GM23338 (cell line): ENCODE measurements at regions not wholly inside any gene's neighbourhood (a gene's known extent, or its start where the extent isn't known, plus 50 kb on each side); places are given as distances from the start of the nearest gene placed in this dataset.

Source experiments
- ATAC-seq: fragments of 200-7000 bp; cut with Tn5 transposase; 3 replicates; pipeline ENCODE4 v1.9.1; 2020
- DNase-seq: peaks from one replicate; pipeline ENCODE4 v3.0.0-alpha.2; 2015; ENCODE audit warnings: low spot score
- H2AFZ ChIP-seq: fragments of 200-600 bp; sonication (generic); 2 replicates; pipeline ENCODE4 v1.8.0; 2016; ENCODE audit warnings: antibody characterized with exemption, mild to moderate bottlenecking, moderate library complexity
- H3F3A ChIP-seq: fragments of 200-600 bp; sonication (generic); replicated peaks from 2 replicates; pipeline ENCODE4 v1.8.0; 2017; ENCODE audit warnings: antibody characterized with exemption, mixed run types, low read depth
- H3K27ac ChIP-seq: fragments of 200-600 bp; sonication (generic); 2 replicates; pipeline ENCODE4 v1.6.1; 2016; ENCODE audit warnings: low read depth
- H3K27me3 ChIP-seq: fragments of 200-600 bp; sonication (generic); 2 replicates; pipeline ENCODE4 v1.8.0; 2016; ENCODE audit warnings: mild to moderate bottlenecking, mixed run types, moderate library complexity; ENCODE audit not compliant: insufficient read depth
- H3K36me3 ChIP-seq: fragments of 200-600 bp; sonication (generic); 2 replicates; pipeline ENCODE4 v1.8.0; 2016; ENCODE audit warnings: mild to moderate bottlenecking; ENCODE audit not compliant: insufficient read depth
- H3K4me1 ChIP-seq: fragments of 200-600 bp; sonication (generic); 2 replicates; pipeline ENCODE4 v1.8.0; 2016; ENCODE audit warnings: mild to moderate bottlenecking, moderate library complexity; ENCODE audit not compliant: insufficient read depth
- H3K4me2 ChIP-seq: fragments of 200-600 bp; sonication (generic); 2 replicates; pipeline ENCODE4 v1.7.1; 2017; ENCODE audit warnings: mixed run types
- H3K4me3 ChIP-seq: fragments of 200-600 bp; sonication (generic); 2 replicates; pipeline ENCODE4 v1.6.1; 2016; ENCODE audit warnings: mixed run types
- H3K79me2 ChIP-seq: fragments of 200-600 bp; sonication (generic); replicated peaks from 2 replicates; pipeline ENCODE4 v1.8.0; 2017; ENCODE audit warnings: mild to moderate bottlenecking; ENCODE audit not compliant: insufficient read depth
- H3K9me2 ChIP-seq: fragments of 200-600 bp; sonication (generic); 2 replicates; pipeline ENCODE4 v1.8.0; 2017; ENCODE audit not compliant: insufficient read depth
- H4K20me1 ChIP-seq: fragments of 200-600 bp; sonication (generic); replicated peaks from 2 replicates; pipeline ENCODE4 v1.8.0; 2017; ENCODE audit warnings: mild to moderate bottlenecking; ENCODE audit not compliant: insufficient read depth
- H3K27ac Mint-ChIP-seq: 2 replicates; pipeline ENCODE4 v1.8.0; 2020; ENCODE audit warnings: inconsistent platforms, mild to moderate bottlenecking, moderate library complexity, mixed read lengths
- H3K27me3 Mint-ChIP-seq: 3 replicates; pipeline ENCODE4 v1.8.0; 2022; ENCODE audit warnings: low read depth, mild to moderate bottlenecking, moderate library complexity, mixed read lengths, inconsistent platforms; ENCODE audit not compliant: insufficient read depth, poor library complexity
- H3K36me3 Mint-ChIP-seq: 3 replicates; pipeline ENCODE4 v1.8.0; 2021; ENCODE audit warnings: low read depth, mild to moderate bottlenecking, inconsistent platforms, moderate library complexity, mixed read lengths
- H3K4me1 Mint-ChIP-seq: 3 replicates; pipeline ENCODE4 v1.8.0; 2020; ENCODE audit warnings: mild to moderate bottlenecking, inconsistent platforms, mixed read lengths
- H3K4me3 Mint-ChIP-seq: 3 replicates; pipeline ENCODE4 v1.8.0; 2021; ENCODE audit warnings: moderate library complexity, mild to moderate bottlenecking, inconsistent platforms, mixed read lengths
- H3K9me3 Mint-ChIP-seq: 3 replicates; pipeline ENCODE4 v1.8.0; 2020; ENCODE audit warnings: moderate library complexity, mild to moderate bottlenecking, inconsistent platforms, mixed read lengths
- CREB1 ChIP-seq: fragments of 250-450 bp; sonication (Bioruptor Pico); IDR thresholded peaks from 2 replicates; pipeline ENCODE4 v1.5.0; 2020; ENCODE audit warnings: low read depth, mild to moderate bottlenecking, moderate library complexity
- EZH2 ChIP-seq: fragments of 200-600 bp; sonication (generic); IDR thresholded peaks from one replicate; pipeline ENCODE4 v1.8.0; 2017; ENCODE audit warnings: antibody characterized with exemption, mild to moderate bottlenecking, low read depth; ENCODE audit not compliant: unreplicated experiment
- EZH2phosphoT487 ChIP-seq: fragments of 200-600 bp; sonication (generic); IDR thresholded peaks from one replicate; pipeline ENCODE4 v1.8.1; 2018; ENCODE audit warnings: antibody characterized with exemption; ENCODE audit not compliant: unreplicated experiment
- JUNB ChIP-seq: IDR thresholded peaks from one replicate; pipeline ENCODE4 v1.6.1; 2016; ENCODE audit warnings: antibody characterized with exemption; ENCODE audit not compliant: unreplicated experiment
- NANOG ChIP-seq: IDR thresholded peaks from 2 replicates; pipeline ENCODE4 v1.6.1; 2016; ENCODE audit warnings: antibody characterized with exemption, borderline replicate concordance
- POLR2AphosphoS5 ChIP-seq: IDR thresholded peaks from 2 replicates; pipeline ENCODE4 v1.6.1; 2016; ENCODE audit warnings: antibody characterized with exemption, low read depth
- STAT1 ChIP-seq: IDR thresholded peaks from one replicate; pipeline ENCODE4 v1.6.1; 2016; ENCODE audit warnings: antibody characterized with exemption; ENCODE audit not compliant: unreplicated experiment
- ZNF114 ChIP-seq: fragments of 250-450 bp; sonication (Bioruptor Pico); IDR thresholded peaks from 2 replicates; pipeline ENCODE4 v1.5.0; 2020; ENCODE audit warnings: mild to moderate bottlenecking, moderate library complexity
- ZNF331 ChIP-seq: fragments of 250-450 bp; sonication (Bioruptor Pico); IDR thresholded peaks from 2 replicates; pipeline ENCODE4 v1.5.0; 2020; ENCODE audit warnings: low read depth, mild to moderate bottlenecking, moderate library complexity
- ZNF462 ChIP-seq: fragments of 250-450 bp; sonication (Bioruptor Pico); IDR thresholded peaks from 2 replicates; pipeline ENCODE4 v1.5.0; 2020; ENCODE audit warnings: mild to moderate bottlenecking, moderate library complexity
- TF ChIP-seq, protein P1 (sequence below): IDR thresholded peaks from 2 replicates; pipeline ENCODE4 v1.6.1; 2016; ENCODE audit warnings: antibody characterized with exemption
- TF ChIP-seq, protein P2 (sequence below), 2 experiments: fragments of 200-600 bp in 1 of 2; sonication (generic) in 1 of 2; conservative IDR thresholded peaks; 2 replicates each; pipeline versions ENCODE4 v1.5.1 to v1.6.1; 2016 to 2017; ENCODE audit warnings: antibody characterized with exemption in 2 of 2, low read depth in 2 of 2, mild to moderate bottlenecking in 2 of 2, moderate library complexity in 1 of 2
- TF ChIP-seq, protein P3 (sequence below): IDR thresholded peaks from one replicate; pipeline ENCODE4 v1.6.1; 2018; ENCODE audit warnings: antibody characterized with exemption; ENCODE audit not compliant: unreplicated experiment

- no peak for ATAC-seq
- H3K27me3 Mint-ChIP-seq, result no peaks in the 10 kb centered on the region
- no peak overlapping the region for H3K4me2 ChIP-seq
- H3K36me3 Mint-ChIP-seq, result no peaks in the 10 kb centered on the region
- no peaks in the 10 kb centered on the region for H3K27me3 ChIP-seq
- H3K4me1 Mint-ChIP-seq, result no peaks in the 10 kb centered on the region
- H3K9me2 ChIP-seq, result peaks cover 6% of the 10 kb centered on the region; the same call in 1 of the 2 replicates
- DNase-seq, result no peak
- H3F3A ChIP-seq, result no peaks in the 10 kb centered on the region
- no peaks in the 10 kb centered on the region for H4K20me1 ChIP-seq
- no peaks in the 10 kb centered on the region for H3K36me3 ChIP-seq
- H2AFZ ChIP-seq, result no peak overlapping the region
- no peak overlapping the region for H3K4me3 Mint-ChIP-seq
- H3K9me3 Mint-ChIP-seq, result peaks cover 10% of the 10 kb centered on the region; the same call in 2 of the 3 replicates
- no peak overlapping the region for H3K27ac ChIP-seq
- no peaks in the 10 kb centered on the region for H3K79me2 ChIP-seq
- no peak overlapping the region for H3K27ac Mint-ChIP-seq
- no peak overlapping the region for H3K4me3 ChIP-seq
- TF ChIP-seq EZH2phosphoT487 (no peak), ZNF331 (CRISPR knock-in tag) (no peak), POLR2AphosphoS5 (no peak), EZH2 (no peak), ZNF462 (CRISPR knock-in tag) (no peak), ZNF114 (no peak), CREB1 (CRISPR knock-in tag) (no peak), STAT1 (no peak), JUNB (no peak), NANOG (no peak)
- TF ChIP-seq, protein P1, sequence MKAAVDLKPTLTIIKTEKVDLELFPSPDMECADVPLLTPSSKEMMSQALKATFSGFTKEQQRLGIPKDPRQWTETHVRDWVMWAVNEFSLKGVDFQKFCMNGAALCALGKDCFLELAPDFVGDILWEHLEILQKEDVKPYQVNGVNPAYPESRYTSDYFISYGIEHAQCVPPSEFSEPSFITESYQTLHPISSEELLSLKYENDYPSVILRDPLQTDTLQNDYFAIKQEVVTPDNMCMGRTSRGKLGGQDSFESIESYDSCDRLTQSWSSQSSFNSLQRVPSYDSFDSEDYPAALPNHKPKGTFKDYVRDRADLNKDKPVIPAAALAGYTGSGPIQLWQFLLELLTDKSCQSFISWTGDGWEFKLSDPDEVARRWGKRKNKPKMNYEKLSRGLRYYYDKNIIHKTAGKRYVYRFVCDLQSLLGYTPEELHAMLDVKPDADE, result no peak
- TF ChIP-seq, protein P2, sequence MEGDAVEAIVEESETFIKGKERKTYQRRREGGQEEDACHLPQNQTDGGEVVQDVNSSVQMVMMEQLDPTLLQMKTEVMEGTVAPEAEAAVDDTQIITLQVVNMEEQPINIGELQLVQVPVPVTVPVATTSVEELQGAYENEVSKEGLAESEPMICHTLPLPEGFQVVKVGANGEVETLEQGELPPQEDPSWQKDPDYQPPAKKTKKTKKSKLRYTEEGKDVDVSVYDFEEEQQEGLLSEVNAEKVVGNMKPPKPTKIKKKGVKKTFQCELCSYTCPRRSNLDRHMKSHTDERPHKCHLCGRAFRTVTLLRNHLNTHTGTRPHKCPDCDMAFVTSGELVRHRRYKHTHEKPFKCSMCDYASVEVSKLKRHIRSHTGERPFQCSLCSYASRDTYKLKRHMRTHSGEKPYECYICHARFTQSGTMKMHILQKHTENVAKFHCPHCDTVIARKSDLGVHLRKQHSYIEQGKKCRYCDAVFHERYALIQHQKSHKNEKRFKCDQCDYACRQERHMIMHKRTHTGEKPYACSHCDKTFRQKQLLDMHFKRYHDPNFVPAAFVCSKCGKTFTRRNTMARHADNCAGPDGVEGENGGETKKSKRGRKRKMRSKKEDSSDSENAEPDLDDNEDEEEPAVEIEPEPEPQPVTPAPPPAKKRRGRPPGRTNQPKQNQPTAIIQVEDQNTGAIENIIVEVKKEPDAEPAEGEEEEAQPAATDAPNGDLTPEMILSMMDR (conservative IDR thresholded peaks at IDR 0.05; ENCODE audit: low read depth in 2 of 2), result no peak
- TF ChIP-seq, protein P3, sequence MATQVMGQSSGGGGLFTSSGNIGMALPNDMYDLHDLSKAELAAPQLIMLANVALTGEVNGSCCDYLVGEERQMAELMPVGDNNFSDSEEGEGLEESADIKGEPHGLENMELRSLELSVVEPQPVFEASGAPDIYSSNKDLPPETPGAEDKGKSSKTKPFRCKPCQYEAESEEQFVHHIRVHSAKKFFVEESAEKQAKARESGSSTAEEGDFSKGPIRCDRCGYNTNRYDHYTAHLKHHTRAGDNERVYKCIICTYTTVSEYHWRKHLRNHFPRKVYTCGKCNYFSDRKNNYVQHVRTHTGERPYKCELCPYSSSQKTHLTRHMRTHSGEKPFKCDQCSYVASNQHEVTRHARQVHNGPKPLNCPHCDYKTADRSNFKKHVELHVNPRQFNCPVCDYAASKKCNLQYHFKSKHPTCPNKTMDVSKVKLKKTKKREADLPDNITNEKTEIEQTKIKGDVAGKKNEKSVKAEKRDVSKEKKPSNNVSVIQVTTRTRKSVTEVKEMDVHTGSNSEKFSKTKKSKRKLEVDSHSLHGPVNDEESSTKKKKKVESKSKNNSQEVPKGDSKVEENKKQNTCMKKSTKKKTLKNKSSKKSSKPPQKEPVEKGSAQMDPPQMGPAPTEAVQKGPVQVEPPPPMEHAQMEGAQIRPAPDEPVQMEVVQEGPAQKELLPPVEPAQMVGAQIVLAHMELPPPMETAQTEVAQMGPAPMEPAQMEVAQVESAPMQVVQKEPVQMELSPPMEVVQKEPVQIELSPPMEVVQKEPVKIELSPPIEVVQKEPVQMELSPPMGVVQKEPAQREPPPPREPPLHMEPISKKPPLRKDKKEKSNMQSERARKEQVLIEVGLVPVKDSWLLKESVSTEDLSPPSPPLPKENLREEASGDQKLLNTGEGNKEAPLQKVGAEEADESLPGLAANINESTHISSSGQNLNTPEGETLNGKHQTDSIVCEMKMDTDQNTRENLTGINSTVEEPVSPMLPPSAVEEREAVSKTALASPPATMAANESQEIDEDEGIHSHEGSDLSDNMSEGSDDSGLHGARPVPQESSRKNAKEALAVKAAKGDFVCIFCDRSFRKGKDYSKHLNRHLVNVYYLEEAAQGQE, result no peak
- no peaks in the 10 kb centered on the region for H3K4me1 ChIP-seq
Measured at GRCh38 chr3:161171113-161171512, 50.0 kb upstream of the NMD3 start.
